ENCODE measurements at regions not wholly inside any gene's neighbourhood (a gene's known extent, or its start where the extent isn't known, plus 50 kb on each side); places are given as distances from the start of the nearest gene placed in this dataset.

GRCh38 chr16:85323961-85324253 lies 211.6 kb upstream of the CIBAR2 start:
- no peak for ATAC-seq (replicated peaks; ENCODE audit: extremely low read depth, poor library complexity, severe bottlenecking)
- no peak overlapping the region for H3K27ac Mint-ChIP-seq (ENCODE audit: low read depth)
- DNase-seq (ENCODE audit: low spot score in 2 of 2), result no peak

GRCh38 chr16:85324488-85324887 lies 212.2 kb upstream of the CIBAR2 start:
- Mint-ChIP-seq H3K4me1 (no peaks in the 10 kb centered on the region), H3K9me3 (no peaks in the 10 kb centered on the region), H3K27ac (ENCODE audit: low read depth) (no peak overlapping the region), H3K27me3 (peaks cover 36% of the 10 kb centered on the region), H3K4me3 (no peak overlapping the region), H3K36me3 (ENCODE audit: insufficient read depth) (peaks cover 2% of the 10 kb centered on the region)
- DNase-seq (ENCODE audit: low spot score in 2 of 2) (no peak), ATAC-seq (replicated peaks; ENCODE audit: extremely low read depth, poor library complexity, severe bottlenecking) (no peak)

More at GRCh38 chr16:85323961-85324253, 211.6 kb upstream of the CIBAR2 start:
- no peak overlapping the region for H3K4me3 Mint-ChIP-seq
- no peaks in the 10 kb centered on the region for H3K4me1 Mint-ChIP-seq
- peaks cover 30% of the 10 kb centered on the region for H3K27me3 Mint-ChIP-seq
- H3K9me3 Mint-ChIP-seq, result no peaks in the 10 kb centered on the region
- peaks cover 2% of the 10 kb centered on the region for H3K36me3 Mint-ChIP-seq (ENCODE audit: insufficient read depth)

- Mint-ChIP-seq H3K27me3 (peaks cover 40% of the 10 kb centered on the region), H3K4me3 (no peak overlapping the region), H3K36me3 (ENCODE audit: insufficient read depth) (peaks cover 2% of the 10 kb centered on the region), H3K9me3 (no peaks in the 10 kb centered on the region), H3K27ac (ENCODE audit: low read depth) (no peak overlapping the region), H3K4me1 (peaks cover 5% of the 10 kb centered on the region)
- DNase-seq (ENCODE audit: low spot score in 2 of 2) (no peak), ATAC-seq (replicated peaks; ENCODE audit: extremely low read depth, poor library complexity, severe bottlenecking) (no peak)
Observed at GRCh38 chr16:85326113-85326793, 214.0 kb upstream of the CIBAR2 start.

GRCh38 chr16:85326794-85327181 lies 214.5 kb upstream of the CIBAR2 start:
- DNase-seq (ENCODE audit: low spot score in 2 of 2) (no peak), ATAC-seq (replicated peaks; ENCODE audit: extremely low read depth, poor library complexity, severe bottlenecking) (no peak)
- Mint-ChIP-seq H3K27ac (ENCODE audit: low read depth) (no peak overlapping the region), H3K4me3 (no peak overlapping the region), H3K4me1 (peaks cover 5% of the 10 kb centered on the region), H3K36me3 (ENCODE audit: insufficient read depth) (peaks cover 2% of the 10 kb centered on the region), H3K9me3 (no peaks in the 10 kb centered on the region), H3K27me3 (peaks cover 39% of the 10 kb centered on the region)

GRCh38 chr16:85327731-85328675 lies 215.7 kb upstream of the CIBAR2 start:
- peaks cover 5% of the 10 kb centered on the region for H3K4me1 Mint-ChIP-seq
- H3K27ac Mint-ChIP-seq (ENCODE audit: low read depth), result no peak overlapping the region
- H3K36me3 Mint-ChIP-seq (ENCODE audit: insufficient read depth), result peaks cover 2% of the 10 kb centered on the region
- peaks cover 48% of the 10 kb centered on the region for H3K27me3 Mint-ChIP-seq
- H3K4me3 Mint-ChIP-seq, result no peak overlapping the region
- DNase-seq (ENCODE audit: low spot score in 2 of 2) (no peak), ATAC-seq (replicated peaks; ENCODE audit: extremely low read depth, poor library complexity, severe bottlenecking) (no peak)
- no peaks in the 10 kb centered on the region for H3K9me3 Mint-ChIP-seq

GRCh38 chr16:85328676-85329058 lies 216.4 kb upstream of the CIBAR2 start:
- Mint-ChIP-seq H3K4me3 (no peak overlapping the region), H3K27me3 (peaks cover 55% of the 10 kb centered on the region)
- ATAC-seq (replicated peaks; ENCODE audit: extremely low read depth, poor library complexity, severe bottlenecking), result no peak

GRCh38 chr16:85329059-85329812 lies 217.0 kb upstream of the CIBAR2 start:
- Mint-ChIP-seq H3K27ac (ENCODE audit: low read depth) (no peak overlapping the region), H3K4me1 (peaks cover 5% of the 10 kb centered on the region), H3K36me3 (ENCODE audit: insufficient read depth) (no peaks in the 10 kb centered on the region), H3K27me3 (peaks cover 61% of the 10 kb centered on the region), H3K4me3 (no peak overlapping the region), H3K9me3 (no peaks in the 10 kb centered on the region)
- ATAC-seq (replicated peaks; ENCODE audit: extremely low read depth, poor library complexity, severe bottlenecking) (no peak), DNase-seq (ENCODE audit: low spot score in 2 of 2) (no peak)

More at GRCh38 chr16:85328676-85329058, 216.4 kb upstream of the CIBAR2 start:
- Mint-ChIP-seq H3K9me3 (no peaks in the 10 kb centered on the region), H3K36me3 (ENCODE audit: insufficient read depth) (no peaks in the 10 kb centered on the region), H3K27ac (ENCODE audit: low read depth) (no peak overlapping the region), H3K4me1 (peaks cover 5% of the 10 kb centered on the region)
- DNase-seq (ENCODE audit: low spot score in 2 of 2), result no peak

GRCh38 chr16:85330006-85330693 lies 217.9 kb upstream of the CIBAR2 start:
- Mint-ChIP-seq H3K36me3 (ENCODE audit: insufficient read depth) (no peaks in the 10 kb centered on the region), H3K9me3 (no peaks in the 10 kb centered on the region), H3K4me1 (peaks cover 6% of the 10 kb centered on the region), H3K4me3 (no peak overlapping the region), H3K27me3 (peaks cover 70% of the 10 kb centered on the region), H3K27ac (ENCODE audit: low read depth) (no peak overlapping the region)
- DNase-seq (ENCODE audit: low spot score in 2 of 2), result no peak
- no peak for ATAC-seq (replicated peaks; ENCODE audit: extremely low read depth, poor library complexity, severe bottlenecking)

GRCh38 chr16:85330694-85331188 lies 218.5 kb upstream of the CIBAR2 start:
- ATAC-seq (replicated peaks; ENCODE audit: extremely low read depth, poor library complexity, severe bottlenecking), result no peak
- Mint-ChIP-seq H3K27ac (ENCODE audit: low read depth) (no peak overlapping the region), H3K36me3 (ENCODE audit: insufficient read depth) (no peaks in the 10 kb centered on the region), H3K4me1 (peaks cover 11% of the 10 kb centered on the region), H3K27me3 (peaks cover 76% of the 10 kb centered on the region), H3K9me3 (no peaks in the 10 kb centered on the region), H3K4me3 (no peak overlapping the region)
- DNase-seq (ENCODE audit: low spot score in 2 of 2), result no peak

GRCh38 chr16:85331688-85332087 lies 219.4 kb upstream of the CIBAR2 start:
- no peak for DNase-seq (ENCODE audit: low spot score in 2 of 2)

GRCh38 chr16:85332175-85332574 lies 219.9 kb upstream of the CIBAR2 start:
- H3K4me1 Mint-ChIP-seq, result peaks cover 11% of the 10 kb centered on the region
- peaks cover 81% of the 10 kb centered on the region for H3K27me3 Mint-ChIP-seq
- no peak overlapping the region for H3K27ac Mint-ChIP-seq (ENCODE audit: low read depth)
- DNase-seq (ENCODE audit: low spot score in 2 of 2) (no peak), ATAC-seq (replicated peaks; ENCODE audit: extremely low read depth, poor library complexity, severe bottlenecking) (no peak)
- H3K4me3 Mint-ChIP-seq, result no peak overlapping the region
- H3K9me3 Mint-ChIP-seq, result no peaks in the 10 kb centered on the region
- H3K36me3 Mint-ChIP-seq (ENCODE audit: insufficient read depth), result no peaks in the 10 kb centered on the region

More at GRCh38 chr16:85331688-85332087, 219.4 kb upstream of the CIBAR2 start:
- Mint-ChIP-seq H3K27me3 (peaks cover 82% of the 10 kb centered on the region), H3K9me3 (no peaks in the 10 kb centered on the region), H3K27ac (ENCODE audit: low read depth) (no peak overlapping the region), H3K4me1 (peaks cover 11% of the 10 kb centered on the region), H3K4me3 (no peak overlapping the region), H3K36me3 (ENCODE audit: insufficient read depth) (no peaks in the 10 kb centered on the region)
- ATAC-seq (replicated peaks; ENCODE audit: extremely low read depth, poor library complexity, severe bottlenecking), result no peak

GRCh38 chr16:85333337-85333736 lies 221.1 kb upstream of the CIBAR2 start:
- Mint-ChIP-seq H3K9me3 (no peaks in the 10 kb centered on the region), H3K4me3 (no peak overlapping the region), H3K4me1 (peaks cover 11% of the 10 kb centered on the region), H3K36me3 (ENCODE audit: insufficient read depth) (no peaks in the 10 kb centered on the region), H3K27ac (ENCODE audit: low read depth) (no peak overlapping the region), H3K27me3 (peaks cover 78% of the 10 kb centered on the region)
- ATAC-seq (replicated peaks; ENCODE audit: extremely low read depth, poor library complexity, severe bottlenecking), result no peak
- DNase-seq (ENCODE audit: low spot score in 2 of 2), result no peak

Data from central memory CD8-positive, alpha-beta T cell (primary cell).